Astrocyte of the spinal cord (primary cell): ENCODE measurements at regions not wholly inside any gene's neighbourhood (a gene's known extent, or its start where the extent isn't known, plus 50 kb on each side); places are given as distances from the start of the nearest gene placed in this dataset.

Experiments
- DNase-seq: peaks from one replicate; pipeline ENCODE4 v3.0.0; 2011; ENCODE audit warnings: low read depth, low spot score
- H3K4me3 ChIP-seq: 2 replicates; pipeline ENCODE4 v1.5.1; 2011; ENCODE audit warnings: low read depth, mild to moderate bottlenecking, low read length, moderate library complexity
- in situ Hi-C: cut with HindIII; loops from 2 replicates; pipeline ENCODE4 v1.10.0; 2017; ENCODE audit warnings: low sequenced_read_pairs
- TF ChIP-seq, protein P1 (sequence below): IDR thresholded peaks from 2 replicates; pipeline ENCODE4 v1.5.1; 2012; ENCODE audit warnings: low read depth, mild to moderate bottlenecking, low read length, inconsistent platforms

DNA sequence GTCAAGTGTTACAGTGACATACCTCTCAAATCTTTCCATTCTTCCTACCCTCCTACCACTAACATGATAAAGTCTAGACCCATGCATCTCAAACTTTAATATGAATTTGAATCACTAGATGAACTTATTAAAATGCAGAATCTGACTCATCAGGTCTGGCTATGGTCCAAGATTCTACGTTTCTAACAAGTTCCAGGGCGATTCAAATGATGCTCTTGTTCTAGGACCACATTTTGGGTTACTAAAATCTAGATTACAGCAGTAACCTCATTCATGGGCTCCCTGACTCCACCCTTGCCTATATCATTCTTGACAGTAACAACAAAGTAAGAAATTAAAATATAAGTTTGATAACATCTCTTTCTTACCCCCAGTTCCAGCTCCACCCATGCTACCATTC lies 124.8 kb upstream of the LSM8 start:
- TF ChIP-seq, protein P1, sequence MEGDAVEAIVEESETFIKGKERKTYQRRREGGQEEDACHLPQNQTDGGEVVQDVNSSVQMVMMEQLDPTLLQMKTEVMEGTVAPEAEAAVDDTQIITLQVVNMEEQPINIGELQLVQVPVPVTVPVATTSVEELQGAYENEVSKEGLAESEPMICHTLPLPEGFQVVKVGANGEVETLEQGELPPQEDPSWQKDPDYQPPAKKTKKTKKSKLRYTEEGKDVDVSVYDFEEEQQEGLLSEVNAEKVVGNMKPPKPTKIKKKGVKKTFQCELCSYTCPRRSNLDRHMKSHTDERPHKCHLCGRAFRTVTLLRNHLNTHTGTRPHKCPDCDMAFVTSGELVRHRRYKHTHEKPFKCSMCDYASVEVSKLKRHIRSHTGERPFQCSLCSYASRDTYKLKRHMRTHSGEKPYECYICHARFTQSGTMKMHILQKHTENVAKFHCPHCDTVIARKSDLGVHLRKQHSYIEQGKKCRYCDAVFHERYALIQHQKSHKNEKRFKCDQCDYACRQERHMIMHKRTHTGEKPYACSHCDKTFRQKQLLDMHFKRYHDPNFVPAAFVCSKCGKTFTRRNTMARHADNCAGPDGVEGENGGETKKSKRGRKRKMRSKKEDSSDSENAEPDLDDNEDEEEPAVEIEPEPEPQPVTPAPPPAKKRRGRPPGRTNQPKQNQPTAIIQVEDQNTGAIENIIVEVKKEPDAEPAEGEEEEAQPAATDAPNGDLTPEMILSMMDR, result no peak
- in situ Hi-C loops, result no loop called here
- H3K4me3 ChIP-seq, result no peak overlapping the region
- peak; percentile 12 for DNase-seq

DNA sequence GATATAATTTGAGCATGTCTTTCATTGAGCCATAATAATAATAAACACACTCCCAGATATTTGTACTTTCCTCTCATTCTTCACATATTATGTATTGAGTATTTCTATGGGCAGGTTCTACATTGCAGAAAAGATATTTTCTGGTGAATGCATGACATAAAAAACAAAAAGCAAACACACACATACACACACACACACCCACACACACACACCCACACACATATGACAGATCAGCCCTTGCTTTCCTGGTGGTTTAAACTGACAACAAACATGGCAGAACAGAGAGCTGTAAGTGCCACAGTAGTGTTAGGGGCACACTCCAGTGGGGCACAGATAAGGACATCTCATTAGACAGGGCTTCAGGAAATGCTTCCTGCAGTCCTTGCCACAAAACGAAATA lies 123.3 kb upstream of the LSM8 start:
- DNase-seq, result no peak
- TF ChIP-seq, protein P1, result no peak
- in situ Hi-C loops, result no loop called here
- H3K4me3 ChIP-seq, result no peak overlapping the region

DNA sequence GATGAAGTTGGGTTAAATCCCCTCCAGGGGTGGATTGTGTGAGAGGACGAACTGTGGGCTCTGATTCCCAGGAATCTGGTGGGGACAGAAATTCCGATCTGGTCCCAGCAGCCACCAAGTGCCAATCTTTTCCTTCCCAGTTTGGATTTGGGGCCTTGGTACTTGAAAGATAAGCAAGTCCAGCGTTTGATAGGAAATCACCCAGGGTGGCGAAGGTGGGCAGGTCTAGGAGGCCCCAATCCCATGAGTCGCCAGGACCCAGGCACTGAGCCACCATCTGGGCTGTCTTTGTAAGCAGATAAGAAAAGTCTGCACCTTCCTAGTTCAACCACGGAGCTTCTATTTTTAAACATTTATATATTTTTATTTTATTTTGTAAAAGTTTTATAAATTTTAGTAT lies 122.6 kb upstream of the LSM8 start:
- in situ Hi-C loops, result no loop called here
- H3K4me3 ChIP-seq, result no peak overlapping the region
- no peak for DNase-seq
- TF ChIP-seq, protein P1, result no peak

DNA sequence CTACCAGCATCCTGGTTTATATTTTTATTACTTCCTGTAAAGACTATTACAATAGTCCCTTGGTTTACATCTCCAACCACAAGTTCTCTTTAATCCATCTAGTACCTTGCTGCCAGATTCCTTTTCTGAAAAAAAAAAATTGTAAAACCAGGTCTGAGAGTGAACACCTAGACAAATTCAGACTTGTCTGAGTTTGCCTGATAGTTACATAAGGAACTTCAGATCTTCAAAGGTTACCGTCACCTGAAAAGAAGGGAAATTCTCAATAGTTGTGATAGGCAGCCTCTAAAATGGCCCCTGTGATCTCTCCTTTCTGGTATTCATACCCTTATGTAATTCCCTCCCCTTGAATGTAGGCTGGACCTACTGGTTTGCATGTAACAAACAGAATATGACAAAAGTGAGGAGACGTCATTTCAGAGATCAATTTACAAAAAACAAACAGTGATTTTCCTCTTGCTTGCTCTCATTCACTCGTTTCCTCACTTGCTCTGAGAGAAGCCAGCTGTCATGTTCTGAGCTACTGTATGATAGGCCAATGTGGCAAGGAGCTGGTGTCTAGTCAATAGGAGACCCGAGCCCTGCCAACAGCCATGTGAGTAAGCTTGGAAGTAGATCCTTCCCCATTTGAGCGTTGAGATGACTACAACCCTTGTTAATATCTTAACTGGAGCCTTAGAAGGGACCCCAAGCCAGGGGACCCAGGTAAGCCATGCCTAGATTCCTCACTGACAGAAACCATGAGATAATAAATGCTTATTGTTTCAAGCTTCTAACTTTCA lies 110.9 kb upstream of the LSM8 start:
- in situ Hi-C loops, result no loop called here
- DNase-seq, result no peak
- no peak overlapping the region for H3K4me3 ChIP-seq
- TF ChIP-seq, protein P1, result no peak

DNA sequence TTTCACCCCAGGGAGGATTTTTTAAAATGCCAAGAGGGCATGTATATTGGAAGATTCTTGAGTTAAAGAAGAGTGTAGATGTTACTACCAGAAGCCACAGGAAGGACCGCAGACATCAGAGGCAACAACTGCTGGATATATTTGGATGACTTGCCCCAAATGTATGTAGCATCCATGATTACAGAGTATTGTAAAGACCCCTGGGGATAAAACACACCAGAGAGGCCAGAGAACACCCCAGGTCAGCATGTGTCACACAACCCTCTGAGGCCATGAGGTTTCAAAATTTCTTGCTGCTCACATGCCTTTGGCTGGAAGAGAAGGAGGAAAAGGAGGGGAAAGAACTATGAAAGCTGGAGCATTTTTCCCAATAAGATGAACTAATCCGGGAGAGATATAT lies 108.0 kb upstream of the LSM8 start:
- TF ChIP-seq, protein P1, result no peak
- in situ Hi-C loops, result no loop called here
- no peak for DNase-seq
- H3K4me3 ChIP-seq, result no peak overlapping the region

DNA sequence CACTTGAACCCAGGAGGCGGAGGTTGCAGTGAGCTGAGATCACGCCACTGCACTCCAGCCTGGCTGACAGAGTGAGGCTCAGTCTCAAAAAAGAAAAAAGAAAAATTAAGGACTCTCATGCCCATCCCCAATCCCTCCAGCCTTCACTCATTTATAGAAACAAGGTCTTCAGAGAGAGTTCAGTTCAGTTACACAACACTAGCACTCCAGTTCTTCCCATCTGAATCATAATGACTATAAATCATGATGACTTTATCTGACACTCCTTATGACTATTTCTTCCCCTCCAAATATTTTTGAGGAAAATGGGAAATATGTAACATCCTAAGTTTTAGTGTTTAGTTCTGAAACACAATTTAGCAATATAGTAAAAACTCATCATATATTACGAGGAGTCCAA lies 107.4 kb upstream of the LSM8 start:
- in situ Hi-C loops, result no loop called here
- TF ChIP-seq, protein P1, result no peak
- H3K4me3 ChIP-seq, result no peak overlapping the region
- DNase-seq, result no peak
